IMR-90 (cell line): ENCODE measurements at regions not wholly inside any gene's neighbourhood (a gene's known extent, or its start where the extent isn't known, plus 50 kb on each side); places are given as distances from the start of the nearest gene placed in this dataset.

Experiments
- ATAC-seq: fragments of 200-7000 bp; cut with Tn5 transposase; 2 replicates; pipeline ENCODE4 v1.9.1; 2020; ENCODE audit warnings: low read depth, mild to moderate bottlenecking, moderate library complexity
- BruUV-seq: library from RNA; stranded (reverse); fragments of 400-500 nt; replicated peaks from 2 replicates; lab custom pipeline; 2021; lab: Mats Ljungman, UMichigan
- CTCF ChIA-PET: fragments of 300-600 bp; formaldehyde crosslinking; extraction: SDS; loops from one replicate; lab custom pipeline; 2021; ENCODE audit warnings: antibody characterized with exemption; lab: Yijun Ruan, JAX
- POLR2A ChIA-PET: fragments of 300-600 bp; sonication (Branson Sonifier 250); formaldehyde crosslinking; loops from one replicate; lab custom pipeline; 2022; ENCODE audit warnings: antibody characterized with exemption; ENCODE audit not compliant: unreplicated experiment; lab: Charles Lee
- DNase-seq: peaks from one replicate; pipeline ENCODE4 v3.0.0; 2013
- H2AFZ ChIP-seq: replicated peaks from 2 replicates; pipeline ENCODE3; 2013; ENCODE audit warnings: low read length, mild to moderate bottlenecking; ENCODE audit not compliant: poor library complexity
- H2AK5ac ChIP-seq: 2 replicates; pipeline ENCODE4 v1.6.1; 2013; ENCODE audit warnings: low read depth, low read length, inconsistent platforms
- H2AK9ac ChIP-seq: replicated peaks from 2 replicates; pipeline ENCODE3; 2013; ENCODE audit warnings: mild to moderate bottlenecking, low read depth, low read length, moderate library complexity; ENCODE audit not compliant: poor library complexity
- H2BK120ac ChIP-seq: 2 replicates; pipeline ENCODE4 v1.6.1; 2013; ENCODE audit warnings: low read depth, low read length, inconsistent platforms
- H2BK15ac ChIP-seq: 3 replicates; pipeline ENCODE4 v1.6.1; 2013; ENCODE audit warnings: low read depth, low read length, inconsistent platforms
- H2BK20ac ChIP-seq: 2 replicates; pipeline ENCODE4 v1.6.1; 2013; ENCODE audit warnings: low read depth, mild to moderate bottlenecking, inconsistent platforms, low read length, moderate library complexity
- H2BK5ac ChIP-seq: 2 replicates; pipeline ENCODE4 v1.6.1; 2013; ENCODE audit warnings: mild to moderate bottlenecking, low read depth, low read length, inconsistent platforms; ENCODE audit not compliant: poor library complexity, severe bottlenecking
- H3K14ac ChIP-seq: replicated peaks from 2 replicates; pipeline ENCODE4 v1.6.1; 2013; ENCODE audit warnings: low read depth, low read length, inconsistent platforms
- H3K18ac ChIP-seq: 2 replicates; pipeline ENCODE4 v1.6.1; 2013; ENCODE audit warnings: low read depth, low read length, control low read depth
- H3K23ac ChIP-seq: 2 replicates; pipeline ENCODE4 v1.6.1; 2013; ENCODE audit warnings: low read depth, low read length, inconsistent platforms
- H3K27ac ChIP-seq: 2 replicates; pipeline ENCODE4 v1.5.1; 2013; ENCODE audit warnings: mild to moderate bottlenecking, control low read depth, low read length; ENCODE audit not compliant: insufficient read depth
- H3K27me3 ChIP-seq: 2 replicates; pipeline ENCODE4 v1.6.1; 2013; ENCODE audit warnings: low read length; ENCODE audit not compliant: control insufficient read depth, insufficient read depth
- H3K36me3 ChIP-seq: 2 replicates; pipeline ENCODE4 v1.6.1; 2013; ENCODE audit warnings: low read length, mixed read lengths; ENCODE audit not compliant: control insufficient read depth, insufficient read depth
- H3K4ac ChIP-seq: 2 replicates; pipeline ENCODE4 v1.6.1; 2013; ENCODE audit warnings: low read depth, low read length, inconsistent platforms
- H3K4me1 ChIP-seq: 2 replicates; pipeline ENCODE4 v1.6.1; 2013; ENCODE audit warnings: low read length, mixed read lengths; ENCODE audit not compliant: control insufficient read depth, insufficient read depth
- H3K4me2 ChIP-seq: 2 replicates; pipeline ENCODE4 v1.6.1; 2013; ENCODE audit warnings: low read depth, mild to moderate bottlenecking, control low read depth, low read length, moderate library complexity
- H3K4me3 ChIP-seq: 2 replicates; pipeline ENCODE4 v1.5.1; 2013; ENCODE audit warnings: low read depth, mild to moderate bottlenecking, control low read depth, low read length, moderate library complexity; ENCODE audit not compliant: insufficient read depth
- H3K56ac ChIP-seq: 2 replicates; pipeline ENCODE4 v1.6.1; 2013; ENCODE audit warnings: low read length, inconsistent platforms; ENCODE audit not compliant: insufficient read depth; ENCODE audit errors: extremely low read depth
- H3K79me1 ChIP-seq, 2 experiments: 2 replicates each; pipeline ENCODE4 v1.6.1; 2013; ENCODE audit warnings: low read length in 2 of 2, inconsistent platforms in 1 of 2, low read depth in 1 of 2
- H3K9ac ChIP-seq: 2 replicates; pipeline ENCODE4 v1.6.1; 2013; ENCODE audit warnings: low read depth, low read length, control low read depth
- H3K9me1 ChIP-seq: 2 replicates; pipeline ENCODE4 v1.6.1; 2013; ENCODE audit warnings: low read length, inconsistent platforms; ENCODE audit not compliant: insufficient read depth
- H3K9me3 ChIP-seq: 2 replicates; pipeline ENCODE4 v1.6.1; 2013; ENCODE audit warnings: low read length; ENCODE audit not compliant: control insufficient read depth, insufficient read depth
- H4K20me1 ChIP-seq: 2 replicates; pipeline ENCODE4 v1.6.1; 2013; ENCODE audit warnings: low read length, inconsistent platforms; ENCODE audit not compliant: insufficient read depth
- H4K5ac ChIP-seq: 2 replicates; pipeline ENCODE4 v1.6.1; 2013; ENCODE audit warnings: mild to moderate bottlenecking, low read depth, low read length, control low read depth
- H4K8ac ChIP-seq, 2 experiments: 2 replicates each; pipeline ENCODE4 v1.6.1; 2013; ENCODE audit warnings: low read depth in 2 of 2, low read length in 2 of 2, control low read depth in 1 of 2, inconsistent platforms in 1 of 2
- H4K91ac ChIP-seq: 2 replicates; pipeline ENCODE4 v1.6.1; 2013; ENCODE audit warnings: low read depth, low read length, inconsistent platforms; ENCODE audit not compliant: insufficient read depth
- CEBPB ChIP-seq: IDR thresholded peaks from 2 replicates; pipeline ENCODE4 v1.6.1; 2012; ENCODE audit warnings: low read depth, low read length, improper control_type of control experiment
- CHD1 ChIP-seq: IDR thresholded peaks from 2 replicates; pipeline ENCODE4 v1.6.1; 2012; ENCODE audit warnings: low read depth, low read length, improper control_type of control experiment
- MAZ ChIP-seq: IDR thresholded peaks from 2 replicates; pipeline ENCODE4 v1.6.1; 2012; ENCODE audit warnings: low read depth, mild to moderate bottlenecking, low read length, improper control_type of control experiment, moderate library complexity, borderline replicate concordance
- NFE2L2 ChIP-seq: fragments of 150-350 bp; IDR thresholded peaks from 2 replicates; pipeline ENCODE4 v1.6.1; 2016; ENCODE audit warnings: low read depth, mild to moderate bottlenecking, low read length
- RFX5 ChIP-seq: IDR thresholded peaks from 2 replicates; pipeline ENCODE4 v1.8.0; 2012; ENCODE audit warnings: low read depth, mild to moderate bottlenecking, low read length, moderate library complexity
- SMC3 ChIP-seq: fragments of 150-350 bp; IDR thresholded peaks from 2 replicates; pipeline ENCODE4 v1.6.1; 2016; ENCODE audit warnings: low read depth, mild to moderate bottlenecking, antibody characterized with exemption, low read length, moderate library complexity
- WGBS, 2 experiments: methylation state at CpG; one replicate each; pipeline versions ENCODE4 v1.1.5 to v1.1.7; 2013; ENCODE audit warnings: missing lambda C conversion rate in 2 of 2; ENCODE audit not compliant: insufficient read length in 1 of 2; ENCODE audit errors: extremely low coverage in 2 of 2; 5-methylcytosine and 5-hydroxymethylcytosine counted together
- dilution Hi-C: fragments of 300-500 bp; cut with HindIII; formaldehyde crosslinking; loops from one replicate; pipeline ENCODE4 v1.14.3; 2018; ENCODE audit warnings: low sequenced_read_pairs; ENCODE audit not compliant: unreplicated experiment
- in situ Hi-C: fragments of 300-500 bp; cut with MboI; formaldehyde crosslinking; loops from 3 replicates; pipeline ENCODE4 v1.14.3; 2019; ENCODE audit warnings: low sequenced_read_pairs, inconsistent platforms, mixed read lengths
- intact Hi-C: fragments of 100-400 bp; cut with micrococcal nuclease; formaldehyde crosslinking; loops from 2 replicates; pipeline ENCODE4 v1.10.0; 2022

DNA sequence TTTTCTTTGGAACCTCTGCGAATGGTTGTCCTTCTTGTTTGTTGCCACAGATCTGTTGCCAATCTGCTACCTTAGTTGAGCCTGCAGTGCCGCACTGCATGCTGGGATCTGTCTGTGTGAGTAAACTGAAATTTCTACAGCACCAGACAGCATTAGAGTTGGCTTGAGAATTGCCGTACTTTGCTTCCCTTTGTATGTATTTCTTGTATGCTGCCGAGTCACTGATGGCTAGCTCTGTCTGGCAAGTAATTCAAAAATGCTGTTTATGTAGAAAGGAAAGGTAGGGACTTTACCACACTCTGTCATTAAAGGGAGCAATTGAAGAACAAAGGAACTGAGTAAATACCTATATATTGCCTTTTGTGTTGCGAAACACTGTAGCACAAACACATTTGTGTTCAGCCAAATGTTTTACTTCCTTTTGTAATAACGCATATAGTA, 857.4 kb downstream of the USP25 start:
- Histone ChIP-seq H4K91ac (0 out of 2 replicates have a peak overlapping the region, but pooled peaks have one; percentile 8), H4K20me1 (no peaks in the 10 kb centered on the region), H3K9ac (peak overlapping the region; percentile 3; the same call in 1 of the 2 replicates), H3K18ac (peak overlapping the region; percentile 92), H2BK20ac (peak overlapping the region; percentile 1; the same call in 1 of the 2 replicates), H4K8ac (peak overlapping the region; percentile 67 to 69), H3K4me2 (peak overlapping the region; percentile 77), H2AFZ (peak overlapping the region; percentile 58), H3K4ac (peak overlapping the region; percentile 1), H3K36me3 (no peaks in the 10 kb centered on the region), H2BK5ac (peak overlapping the region; percentile 82), H3K9me3 (no peaks in the 10 kb centered on the region), H3K79me1 (no peaks in the 10 kb centered on the region), H2AK9ac (no peak overlapping the region), H3K14ac (peak overlapping the region; percentile 3; the same call in 1 of the 2 replicates), H3K9me1 (no peaks in the 10 kb centered on the region), H2AK5ac (no peak overlapping the region), H3K23ac (no peak overlapping the region), H2BK120ac (peak overlapping the region; percentile 21), H3K27me3 (no peaks in the 10 kb centered on the region), H4K5ac (peak overlapping the region; percentile 84), H2BK15ac (peak overlapping the region; percentile 72; the same call in 1 of the 3 replicates), H3K27ac (peak overlapping the region; percentile 12), H3K4me1 (peaks cover 6% of the 10 kb centered on the region; the same call in 1 of the 2 replicates), H3K56ac (peak overlapping the region; percentile 29), H3K4me3 (peak overlapping the region; percentile 14; the same call in 1 of the 2 replicates)
- dilution Hi-C loops (no loop called here), in situ Hi-C loops (no loop called here), intact Hi-C loops (loop anchor here (5.0 kb wide), 2 partner anchors 55 to 165 kb away; no protein-coding TSS in a partner anchor)
- ATAC-seq (peak; percentile 27; the same call in 1 of the 2 replicates), DNase-seq (peak; percentile 65)
- BruUV-seq = no TSS peak
- ChIA-PET POLR2A (no interaction called here), CTCF (interaction anchor here (0.6 to 0.7 kb wide), 2 partner anchors 82 to 312 kb away, joined by 4 read pairs; no protein-coding TSS in a partner anchor)
- no CpG with 5 or more reads among the region's 6 CpGs for WGBS, 2 experiments
- no peak for TF ChIP-seq NFE2L2
- peak; percentile 85 for TF ChIP-seq CEBPB
- TF ChIP-seq CHD1 = no peak
- no peak for TF ChIP-seq SMC3
- TF ChIP-seq RFX5 = no peak
- TF ChIP-seq MAZ = no peak
